ENCODE measurements at regions not wholly inside any gene's neighbourhood (a gene's known extent, or its start where the extent isn't known, plus 50 kb on each side); places are given as distances from the start of the nearest gene placed in this dataset.
"Not testable (repeated sequence)": the region's sequence is repeated elsewhere in the genome, so short reads cannot be mapped to it uniquely, and the experiment has no call there.

DNA sequence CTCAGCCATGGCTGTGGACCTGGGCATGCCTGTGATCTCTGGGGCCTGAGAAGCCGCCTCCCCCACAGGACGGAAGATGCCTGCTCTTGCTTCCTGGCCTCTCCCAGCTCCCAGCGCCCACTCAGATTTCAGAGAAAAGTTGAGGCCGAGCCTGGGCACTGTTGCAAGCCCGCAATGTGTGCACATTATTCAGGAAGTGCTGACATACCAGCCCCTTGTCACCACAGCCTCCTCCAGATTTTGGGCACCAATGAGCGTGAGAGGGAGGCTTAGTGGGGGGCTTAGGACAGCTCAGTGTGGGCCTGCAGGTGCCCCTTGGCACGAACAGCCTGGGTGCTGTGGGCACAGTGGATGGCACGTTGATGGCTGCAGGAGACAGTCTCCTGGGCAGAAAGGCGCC lies 1400.9 kb upstream of the ALCAM start:
- no peak for DNase-seq (ENCODE audit: low read depth, low spot score)

- DNase-seq (ENCODE audit: low read depth, low spot score), result no peak
Observed at GRCh38 chr3:103966749-103967148, 1400.0 kb upstream of the ALCAM start.

DNA sequence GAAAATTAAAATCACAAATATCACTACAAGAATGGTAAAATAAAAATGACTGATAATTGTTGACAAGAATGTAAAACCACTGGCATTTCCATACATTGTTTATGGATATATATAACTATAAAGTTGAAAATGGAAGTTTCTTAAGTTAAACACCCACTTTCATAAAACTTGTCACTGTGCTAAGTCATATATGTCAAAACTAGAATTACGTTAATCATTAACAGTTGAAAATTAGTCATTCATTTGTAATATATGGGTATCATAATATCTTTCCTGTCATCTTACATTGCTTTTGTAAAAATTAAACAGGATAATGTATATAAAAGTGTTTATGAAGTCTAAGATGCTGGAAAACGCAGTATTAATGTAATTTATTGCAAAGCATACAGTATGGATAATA lies 1398.6 kb upstream of the ALCAM start:
- no peak for DNase-seq (ENCODE audit: low read depth, low spot score)

GRCh38 chr3:103968751-103969150 lies 1398.0 kb upstream of the ALCAM start:
- no peak for DNase-seq (ENCODE audit: low read depth, low spot score)

GRCh38 chr3:103976931-103977339 lies 1389.8 kb upstream of the ALCAM start:
- no peak for DNase-seq (ENCODE audit: low read depth, low spot score)

DNA sequence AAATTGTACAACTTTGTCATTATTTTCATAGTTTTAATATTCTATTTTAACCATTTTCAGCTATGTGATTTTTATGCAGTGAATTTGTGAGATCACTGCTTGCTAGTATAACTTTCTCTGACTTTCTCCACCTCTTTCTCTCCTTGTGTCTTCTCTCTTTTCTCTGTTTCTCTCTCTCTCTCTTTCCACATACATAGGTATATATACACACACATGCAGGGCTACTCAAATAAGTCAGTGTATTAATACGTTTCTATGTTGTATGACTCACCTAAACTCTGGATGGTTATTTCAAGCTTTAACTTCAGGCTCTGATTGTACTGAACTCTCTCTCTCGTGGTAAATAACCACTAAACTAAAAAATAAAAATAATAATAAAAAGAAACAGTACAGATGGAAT lies 1389.3 kb upstream of the ALCAM start:
- DNase-seq (ENCODE audit: low read depth, low spot score), result no peak

DNA sequence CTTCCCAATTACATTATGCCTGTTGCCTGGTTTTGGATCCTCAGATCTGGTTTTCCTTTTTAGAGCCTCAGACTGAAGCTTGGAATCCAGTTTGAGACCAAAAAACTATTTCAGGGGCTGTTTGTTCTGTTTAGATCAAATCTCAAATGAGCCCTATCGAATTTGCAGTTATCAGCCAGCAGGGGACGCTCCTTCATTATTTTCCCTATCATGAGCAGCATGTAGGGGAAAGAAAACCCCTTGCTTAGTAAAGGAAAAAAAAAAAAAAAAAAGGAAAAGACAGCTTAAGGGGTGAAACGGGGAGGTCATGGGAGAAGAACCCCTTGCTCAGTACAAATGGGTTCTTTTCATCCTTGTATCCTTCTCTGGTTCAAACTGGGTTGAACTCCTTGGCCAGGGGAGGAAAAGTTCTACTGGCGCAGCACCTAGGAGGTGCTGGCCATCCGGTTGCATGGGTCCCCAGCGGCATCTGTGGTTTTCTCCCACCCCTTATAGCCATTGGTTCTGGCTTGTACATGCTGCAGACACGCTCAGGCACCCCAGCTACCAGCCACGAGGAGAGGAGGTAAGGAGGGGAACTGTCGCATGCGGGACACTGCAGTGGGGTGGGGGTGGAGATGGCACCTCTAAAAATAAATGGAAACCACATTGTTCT lies 1375.1 kb upstream of the ALCAM start:
- DNase-seq (ENCODE audit: low read depth, low spot score), result no peak

DNA sequence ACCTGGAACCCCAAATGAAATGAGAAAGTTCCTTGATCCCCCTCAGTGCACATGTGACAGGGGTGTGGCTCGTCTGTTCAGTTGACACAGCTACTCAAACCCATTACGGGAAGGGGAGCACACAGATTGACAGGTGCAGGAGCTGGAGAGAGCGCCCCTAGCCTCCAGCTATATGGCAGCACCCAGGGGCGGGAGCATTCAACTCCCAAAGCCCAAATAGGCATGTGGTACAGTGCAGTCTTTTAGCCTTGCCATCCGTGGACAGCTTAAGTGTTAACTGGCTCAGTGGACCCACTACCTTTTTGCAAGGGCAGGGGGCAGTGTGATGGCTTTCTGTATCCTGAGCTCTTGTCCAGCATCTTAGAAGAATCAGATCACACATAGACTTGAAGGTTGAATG lies 1374.2 kb upstream of the ALCAM start:
- no peak for DNase-seq (ENCODE audit: low read depth, low spot score)

DNA sequence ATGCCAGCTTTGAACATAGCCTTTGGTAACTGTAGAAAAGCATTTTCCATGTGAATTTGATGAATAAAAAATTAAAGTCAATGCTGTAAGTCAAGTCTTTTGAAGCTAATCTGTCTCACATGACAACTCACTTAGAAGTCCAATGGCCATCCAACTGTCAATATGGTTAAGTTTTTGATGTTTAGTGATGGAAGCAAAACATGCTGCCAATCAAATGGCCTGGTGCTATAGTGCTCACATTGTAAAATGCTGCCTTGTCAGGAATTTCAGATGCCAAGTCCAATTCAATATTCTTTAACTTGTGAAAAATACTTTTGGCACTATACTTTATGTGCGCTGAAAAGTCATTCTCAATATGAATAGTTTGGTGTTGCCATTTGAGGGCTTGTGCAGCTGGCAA lies 1361.8 kb upstream of the ALCAM start:
- DNase-seq (ENCODE audit: low read depth, low spot score), result no peak

DNA sequence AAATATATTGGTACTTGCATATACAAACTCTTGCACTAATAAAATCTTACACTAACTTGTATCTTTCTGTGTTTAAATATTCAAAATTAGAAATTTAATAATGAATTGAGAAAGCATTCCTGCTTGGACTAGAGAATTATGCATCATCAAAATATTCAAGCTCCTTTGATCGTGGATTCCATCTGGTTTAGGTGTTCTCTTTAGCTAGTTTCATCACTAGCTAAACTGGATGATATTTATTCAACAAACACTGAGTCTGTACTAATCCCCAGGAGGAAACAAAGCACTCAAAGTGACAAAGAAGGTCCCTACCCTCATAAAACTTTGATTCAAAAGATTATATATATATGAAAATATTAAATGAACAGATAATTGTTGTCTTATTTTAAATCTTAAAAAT lies 1360.9 kb upstream of the ALCAM start:
- DNase-seq (ENCODE audit: low read depth, low spot score), result no peak

DNA sequence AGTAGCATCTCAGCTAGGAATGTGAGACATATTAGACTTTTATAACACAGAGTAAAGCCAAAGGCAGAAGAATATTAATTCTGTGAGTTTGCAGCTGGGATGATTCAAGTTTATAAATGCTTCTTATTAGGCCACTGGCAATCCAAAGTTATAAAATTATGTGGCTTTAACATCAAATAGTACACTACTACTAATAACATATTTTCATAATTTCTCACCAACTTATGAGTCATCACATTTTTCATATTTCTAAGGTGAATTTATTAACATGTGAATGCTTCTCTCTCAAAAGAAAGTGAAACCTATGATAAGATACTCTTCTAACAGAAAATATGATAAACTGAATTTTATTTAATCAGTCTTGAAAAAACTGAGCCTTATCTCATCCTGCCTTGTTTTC lies 1348.2 kb upstream of the ALCAM start:
- DNase-seq (ENCODE audit: low read depth, low spot score), result no peak

GRCh38 chr3:104031598-104031997 lies 1335.1 kb upstream of the ALCAM start:
- no peak for DNase-seq (ENCODE audit: low read depth, low spot score)

DNA sequence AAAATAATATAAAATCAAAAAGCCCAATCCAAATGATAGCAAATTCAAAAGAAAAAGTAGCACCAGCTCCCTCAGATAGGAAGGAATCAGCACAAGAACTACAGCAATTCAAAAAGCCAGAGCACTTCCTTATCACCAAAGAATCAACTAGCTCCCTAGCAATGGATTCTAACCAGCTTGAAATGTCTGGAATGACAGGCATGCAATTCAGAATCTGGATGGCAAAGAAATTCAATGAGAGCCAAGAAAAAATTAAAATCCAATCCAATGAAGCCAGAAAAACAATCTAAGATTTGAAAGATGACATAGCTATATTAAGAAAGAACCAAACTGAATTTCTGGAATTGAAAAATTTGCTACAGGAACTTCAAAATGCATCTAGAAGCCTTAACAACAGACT lies 1334.4 kb upstream of the ALCAM start:
- no peak for DNase-seq (ENCODE audit: low read depth, low spot score)

DNA sequence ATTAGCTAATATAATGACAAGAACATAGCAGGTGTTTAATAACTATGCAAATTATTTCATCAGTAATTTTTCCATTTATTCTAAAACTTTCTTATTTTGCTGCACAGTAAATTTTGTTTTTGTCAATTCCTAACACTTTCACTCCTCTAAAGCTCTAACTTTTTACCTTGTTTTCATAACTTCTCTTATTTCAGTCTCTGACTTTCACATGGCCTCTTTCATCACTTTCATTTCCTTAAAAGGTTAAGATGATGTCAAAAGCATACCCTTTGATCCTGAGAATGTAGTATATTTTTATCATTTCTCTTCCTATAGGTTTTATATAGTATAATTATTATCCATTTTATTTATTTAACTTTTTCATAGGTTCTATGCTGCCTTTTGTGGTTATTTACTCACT lies 1325.8 kb upstream of the ALCAM start:
- DNase-seq (ENCODE audit: low read depth, low spot score), result no peak

GRCh38 chr3:104043001-104043543 lies 1323.6 kb upstream of the ALCAM start:
- not testable (repeated sequence) for DNase-seq (ENCODE audit: low read depth, low spot score)

DNA sequence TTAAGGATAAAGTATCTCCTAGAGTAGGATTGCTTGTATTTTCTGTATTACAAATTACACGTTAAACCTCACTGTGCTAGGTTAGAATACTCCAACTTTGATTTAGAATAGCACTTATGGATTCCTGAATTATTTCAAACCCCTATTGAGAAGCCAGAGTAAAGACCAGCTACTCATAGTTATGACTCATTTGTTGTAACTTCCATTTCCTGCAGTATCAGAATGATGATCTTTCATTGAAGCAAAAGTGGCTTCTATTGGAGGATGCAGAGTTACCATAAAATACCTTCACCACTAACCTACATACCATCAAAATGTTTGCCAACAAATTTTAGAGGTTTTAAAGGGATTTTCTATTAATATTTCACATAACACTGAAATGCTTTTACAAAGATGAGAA lies 1322.7 kb upstream of the ALCAM start:
- DNase-seq (ENCODE audit: low read depth, low spot score), result no peak

DNA sequence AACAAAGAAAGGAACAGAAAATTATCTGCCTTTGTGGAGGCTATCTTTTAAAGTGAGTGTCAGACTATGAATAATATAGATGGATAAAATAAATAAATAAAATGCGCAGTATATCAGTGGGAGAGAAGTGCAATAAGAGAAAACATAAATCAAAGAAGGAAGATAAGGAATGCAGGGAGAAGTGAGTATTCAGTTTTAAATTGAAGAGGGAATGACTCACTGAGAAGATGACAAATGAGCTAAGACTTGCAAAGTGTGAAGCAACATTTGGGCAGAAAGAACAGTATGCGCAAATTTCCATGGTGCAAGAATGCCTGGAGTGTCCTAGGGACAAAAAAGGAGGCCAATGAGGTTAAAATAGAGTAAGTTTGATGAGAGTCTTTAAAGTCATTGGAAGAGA lies 1300.1 kb upstream of the ALCAM start:
- no peak for DNase-seq (ENCODE audit: low read depth, low spot score)

- DNase-seq (ENCODE audit: low read depth, low spot score), result no peak
Observed at GRCh38 chr3:104069114-104069513, 1297.6 kb upstream of the ALCAM start.

DNA sequence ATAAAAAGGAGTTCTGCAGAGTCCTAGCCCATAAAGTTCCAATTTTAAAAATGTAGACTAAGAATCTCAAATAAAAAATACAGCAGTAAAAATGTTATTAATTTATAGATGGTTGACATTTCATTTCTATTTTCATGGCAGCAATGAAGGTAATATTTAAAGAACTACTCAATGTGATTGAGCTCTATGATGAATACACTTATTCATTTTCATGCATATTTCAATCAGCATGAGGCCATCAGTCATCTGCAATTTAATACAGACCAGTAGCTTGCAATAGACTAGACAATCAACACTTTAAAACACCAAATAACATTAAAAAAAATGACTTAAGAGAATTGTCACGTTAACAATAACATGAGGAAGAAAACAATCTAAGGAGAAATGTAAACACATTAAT lies 1295.8 kb upstream of the ALCAM start:
- DNase-seq (ENCODE audit: low read depth, low spot score), result no peak

DNA sequence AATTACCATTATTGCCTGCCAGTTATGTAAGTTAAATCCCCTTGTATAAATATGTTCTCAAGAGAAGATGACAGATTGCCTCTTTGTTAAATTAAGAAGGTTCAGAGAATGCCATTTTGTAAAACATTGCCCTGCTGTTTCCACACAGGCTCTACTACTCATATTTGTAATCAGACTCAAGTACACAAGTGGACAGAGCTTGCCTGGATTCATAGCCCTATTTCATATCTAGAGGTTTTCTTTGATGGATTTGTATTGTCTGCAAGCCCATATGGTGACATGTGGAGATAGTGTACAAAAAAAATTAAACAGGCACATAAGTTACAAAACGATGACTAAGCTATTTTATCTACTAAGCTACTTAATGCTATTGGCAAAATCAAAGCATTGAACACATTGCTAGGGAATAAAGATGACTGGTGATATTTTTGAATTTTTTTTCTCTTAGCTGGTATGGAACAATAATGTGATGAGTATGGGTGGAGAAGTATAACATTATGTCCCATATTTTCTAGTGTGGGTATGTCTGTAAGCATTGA lies 1286.6 kb upstream of the ALCAM start:
- no peak for DNase-seq (ENCODE audit: low read depth, low spot score)

- no peak for DNase-seq (ENCODE audit: low read depth, low spot score)
Observed at GRCh38 chr3:104088738-104089137, 1278.0 kb upstream of the ALCAM start.

DNA sequence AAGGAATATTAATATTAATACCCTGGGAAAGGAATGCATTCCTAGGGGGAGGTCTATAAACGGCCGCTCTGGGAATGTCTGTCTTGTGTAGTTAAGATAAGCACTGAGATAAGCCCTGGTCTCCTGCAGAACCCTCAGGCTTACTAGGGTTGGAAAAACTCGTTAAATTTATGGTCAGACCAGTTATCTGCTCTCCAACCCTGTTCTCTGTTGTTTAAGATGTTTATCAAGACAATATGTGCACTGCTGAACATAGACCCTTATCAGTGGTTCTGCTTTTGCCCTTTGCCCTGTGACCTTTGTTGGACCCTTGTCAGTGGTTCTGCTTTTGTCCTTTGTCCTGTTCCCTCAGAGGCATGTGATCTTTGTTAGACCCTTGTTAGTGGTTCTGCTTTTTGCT lies 1276.7 kb upstream of the ALCAM start:
- DNase-seq (ENCODE audit: low read depth, low spot score), result not testable (repeated sequence)

- no peak for DNase-seq (ENCODE audit: low read depth, low spot score)
Observed at GRCh38 chr3:104101736-104102135, 1265.0 kb upstream of the ALCAM start.

DNA sequence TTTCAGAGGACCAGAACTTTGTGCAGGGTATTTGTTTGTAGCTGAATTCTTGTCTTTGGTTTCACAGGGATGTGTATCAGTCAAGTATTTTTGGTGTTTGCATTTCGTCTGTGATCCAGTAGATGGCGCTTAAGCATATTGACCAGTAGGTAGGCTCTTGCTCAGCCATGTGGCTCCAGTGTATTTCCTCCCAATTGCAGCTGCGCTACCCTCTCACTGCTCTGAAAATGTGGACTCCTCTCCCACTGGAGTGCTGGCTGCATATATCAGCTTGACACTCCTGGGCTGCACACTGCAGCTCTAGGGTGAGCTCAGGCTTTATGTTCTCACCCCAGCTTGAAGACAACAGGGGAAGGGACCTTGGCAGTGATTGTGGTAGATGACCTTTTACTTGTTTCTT lies 1264.3 kb upstream of the ALCAM start:
- no peak for DNase-seq (ENCODE audit: low read depth, low spot score)

Data from pulmonary artery endothelial cell (primary cell).